NCI-H1105 treated with DMSO at 0.1 percent for 48 hours (cell line): ENCODE measurements at regions not wholly inside any gene's neighbourhood (a gene's known extent, or its start where the extent isn't known, plus 50 kb on each side); places are given as distances from the start of the nearest gene placed in this dataset.

Source experiments
- DNase-seq: peaks from one replicate; lab custom pipeline; 2025; lab: John Stamatoyannopoulos, UW

DNA sequence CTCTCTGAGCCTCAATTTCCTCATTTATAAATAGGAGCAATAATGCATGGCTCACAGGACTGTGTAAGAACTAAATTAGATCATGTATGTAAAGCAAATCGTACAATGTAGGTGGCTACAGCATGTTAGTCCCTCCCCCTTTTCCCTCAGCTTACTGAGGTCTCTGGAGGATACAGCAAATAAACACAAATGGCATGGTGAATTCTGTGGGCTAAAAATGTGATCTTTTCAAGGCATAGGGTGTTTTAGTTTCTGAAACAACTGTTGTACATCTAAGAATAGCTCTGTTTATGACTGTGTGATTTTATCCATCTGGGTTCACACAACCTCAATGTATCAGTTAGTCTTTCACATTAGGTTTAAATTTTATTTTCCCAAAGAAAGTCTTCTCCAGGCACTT lies 121.2 kb upstream of the PLEKHG7 start:
- DNase-seq = no peak

DNA sequence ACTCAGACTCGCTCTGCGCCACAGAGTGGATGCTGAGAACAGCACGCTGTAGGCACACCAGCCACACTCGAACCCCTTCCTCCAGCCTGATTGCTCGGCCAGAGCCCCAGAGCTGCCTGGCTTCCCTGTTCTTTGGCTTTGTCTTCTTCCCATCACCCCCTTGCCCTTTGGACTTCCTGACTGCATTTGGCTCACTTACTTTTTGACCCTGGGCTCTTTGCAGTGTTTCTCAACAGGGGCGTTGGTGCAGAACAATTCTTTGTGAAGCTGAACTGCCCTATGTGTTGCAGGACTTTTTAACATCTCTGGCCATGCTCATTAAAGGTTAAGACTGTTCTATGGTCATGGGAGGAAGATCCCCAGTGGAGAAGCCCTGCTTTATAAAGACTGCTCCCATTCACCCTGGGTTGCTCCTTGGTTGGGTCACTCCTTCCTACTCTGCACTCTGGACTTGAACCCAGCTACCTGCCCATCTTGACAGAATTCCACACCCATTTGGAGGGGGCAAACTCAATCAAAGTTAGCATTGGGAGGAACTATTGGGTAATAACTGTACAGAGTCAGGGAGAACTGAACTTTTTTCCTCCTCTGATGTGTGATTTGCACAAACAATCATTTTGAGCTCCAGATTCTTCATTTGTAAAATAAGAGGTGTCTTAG lies 127.7 kb upstream of the PLEKHG7 start:
- DNase-seq = no peak

DNA sequence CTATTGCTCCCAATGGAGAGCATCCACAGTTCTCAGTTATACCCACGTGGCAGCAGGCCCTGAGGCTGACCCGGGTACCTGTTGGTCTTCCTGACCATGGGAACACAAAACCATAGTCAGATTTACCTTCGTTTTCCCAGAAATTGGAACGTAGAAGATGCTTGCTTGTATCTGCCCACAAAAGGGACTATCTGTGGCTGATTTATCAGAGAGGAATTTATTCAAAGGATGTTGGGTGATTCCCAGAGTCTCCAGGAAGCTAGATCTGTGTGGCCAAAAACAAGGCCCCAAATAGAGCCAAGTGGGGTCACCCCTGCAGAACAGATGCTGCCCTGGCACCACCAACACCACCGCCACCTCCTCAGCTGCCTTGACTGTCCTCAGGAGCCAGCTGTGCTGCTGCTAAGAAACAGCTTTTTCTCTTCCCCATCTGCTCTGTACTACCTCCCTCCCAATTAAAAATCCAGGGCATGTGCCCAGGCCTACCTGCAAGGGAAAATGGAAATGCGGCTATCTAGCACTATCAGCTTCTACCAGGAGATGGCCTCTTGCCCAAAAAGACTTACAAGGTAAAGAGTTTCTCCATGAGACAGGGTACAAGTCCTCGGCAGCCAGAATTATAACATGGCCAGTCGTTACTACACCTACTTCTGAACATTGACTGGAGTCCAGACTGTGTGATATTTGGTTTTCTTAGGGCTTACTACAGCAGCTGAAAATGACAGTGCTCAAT lies 128.6 kb upstream of the PLEKHG7 start:
- DNase-seq = peak; percentile 38

DNA sequence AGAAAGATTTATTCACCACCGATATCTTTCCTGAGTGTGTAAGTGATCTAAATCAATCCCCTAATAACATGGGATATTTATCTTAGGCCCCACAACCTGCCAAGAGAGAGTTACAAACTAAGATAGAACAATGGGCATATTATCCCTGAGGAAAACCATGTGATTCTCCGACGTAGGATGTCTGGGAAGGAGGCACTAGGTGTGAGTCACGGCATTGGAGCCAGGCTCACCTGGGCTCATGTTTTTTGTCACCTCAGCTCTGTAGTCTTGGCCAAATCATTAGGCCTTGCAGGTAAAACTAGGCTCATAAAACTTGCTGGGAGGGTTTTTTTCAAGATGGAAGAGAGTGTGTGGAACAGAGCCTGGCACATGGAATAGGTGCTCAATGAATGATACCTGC lies 129.7 kb upstream of the PLEKHG7 start:
- DNase-seq = no peak

DNA sequence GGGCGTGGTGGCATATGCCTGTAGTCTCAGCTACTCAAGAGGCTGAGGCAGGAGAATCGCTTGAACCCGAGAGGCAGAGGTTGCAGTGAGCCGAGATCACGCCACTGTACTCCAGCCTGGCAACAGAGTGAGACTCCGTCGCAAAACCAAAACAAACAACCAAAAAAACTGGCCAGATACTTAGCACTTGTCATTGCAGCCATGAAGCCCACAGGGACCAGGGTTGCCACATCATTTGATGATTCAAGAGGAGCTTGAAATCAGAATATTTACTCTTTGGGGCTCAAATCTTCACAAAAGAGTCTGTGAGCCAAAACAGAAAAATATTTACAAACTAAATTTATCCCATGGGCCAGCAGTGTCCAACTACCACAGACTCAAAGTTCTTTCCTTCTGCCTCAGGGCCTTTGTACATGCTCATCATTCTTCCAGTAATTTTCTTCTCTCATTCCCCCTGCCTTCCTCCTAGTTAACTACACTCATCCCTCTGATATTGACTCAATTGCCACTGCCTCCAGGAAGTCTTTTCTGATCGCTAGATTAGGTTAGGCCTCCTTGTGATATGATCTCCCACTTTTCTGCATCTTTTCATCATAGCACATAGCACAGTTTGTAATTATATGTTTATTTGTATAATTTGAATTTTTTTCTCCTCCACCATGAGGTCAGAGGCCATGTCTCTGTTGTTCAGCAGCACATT lies 130.8 kb upstream of the PLEKHG7 start:
- no peak for DNase-seq

DNA sequence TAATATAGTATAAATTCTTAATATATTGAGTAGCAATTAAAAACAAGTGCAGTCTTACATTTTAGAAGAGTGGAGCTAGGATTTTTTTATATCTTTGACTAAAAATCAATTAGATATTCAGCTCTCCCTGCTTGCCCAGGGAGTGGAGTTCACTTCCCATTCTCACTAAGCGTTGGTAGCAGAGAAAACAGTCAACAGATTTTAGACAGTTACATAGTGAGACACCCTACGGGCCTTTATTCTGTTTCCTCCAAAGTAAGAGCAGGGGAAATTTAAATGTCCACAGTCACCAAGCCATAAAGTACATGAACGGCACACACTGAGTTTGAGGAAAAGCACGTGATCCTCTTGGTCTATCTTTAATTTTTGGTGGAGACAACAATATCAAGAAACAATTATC lies 131.6 kb upstream of the PLEKHG7 start:
- DNase-seq = no peak

DNA sequence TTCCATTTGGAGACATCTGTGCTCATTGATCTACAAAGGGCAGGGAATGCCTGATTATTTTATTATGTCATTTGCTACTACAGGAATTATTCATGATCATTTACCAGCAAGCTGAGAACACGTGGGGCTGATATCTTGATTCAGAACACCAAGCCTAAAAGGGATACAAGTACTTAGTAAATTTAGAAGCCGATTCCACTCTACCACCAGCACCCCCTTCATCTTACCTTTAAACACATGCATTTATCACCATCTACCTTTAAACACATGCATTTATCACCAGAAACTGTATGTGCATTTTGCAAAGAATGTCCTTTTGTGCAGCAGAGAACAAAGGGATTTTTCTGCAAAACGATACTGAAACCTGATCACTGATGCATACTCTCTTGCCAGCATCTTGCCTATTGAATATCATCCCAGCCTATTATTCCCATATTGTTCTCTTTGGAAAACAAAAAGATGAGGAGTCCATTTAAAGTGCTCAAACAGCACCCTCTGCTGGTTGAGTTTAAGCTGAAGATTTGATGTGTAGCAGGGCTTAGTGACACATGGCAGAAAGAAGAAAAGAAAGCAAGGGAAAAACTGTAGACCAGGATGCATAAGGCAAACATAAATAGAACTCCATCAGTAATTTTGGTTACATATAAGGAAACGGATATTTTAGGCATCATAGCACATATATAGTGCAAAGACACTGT lies 132.6 kb upstream of the PLEKHG7 start:
- DNase-seq = peak; percentile 92

DNA sequence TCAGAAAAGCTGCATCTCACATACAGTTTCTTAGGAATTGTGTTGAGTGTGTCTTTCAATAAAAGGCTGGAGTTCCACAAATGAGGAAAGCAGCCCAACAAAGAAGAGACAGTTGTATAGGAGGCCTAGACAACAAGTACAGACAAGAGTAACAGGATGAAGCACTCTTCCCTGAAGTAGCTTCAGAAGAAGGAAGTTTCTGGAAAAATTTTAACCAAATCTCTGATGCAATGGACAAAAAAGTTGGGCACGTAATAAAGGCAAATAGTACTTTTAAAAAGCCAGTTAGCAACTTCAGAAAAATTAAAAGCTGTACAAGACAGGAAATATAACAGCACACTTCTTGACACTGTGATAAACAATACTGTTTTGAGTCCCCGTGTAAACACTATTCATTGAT lies 134.1 kb upstream of the PLEKHG7 start:
- DNase-seq = no peak

DNA sequence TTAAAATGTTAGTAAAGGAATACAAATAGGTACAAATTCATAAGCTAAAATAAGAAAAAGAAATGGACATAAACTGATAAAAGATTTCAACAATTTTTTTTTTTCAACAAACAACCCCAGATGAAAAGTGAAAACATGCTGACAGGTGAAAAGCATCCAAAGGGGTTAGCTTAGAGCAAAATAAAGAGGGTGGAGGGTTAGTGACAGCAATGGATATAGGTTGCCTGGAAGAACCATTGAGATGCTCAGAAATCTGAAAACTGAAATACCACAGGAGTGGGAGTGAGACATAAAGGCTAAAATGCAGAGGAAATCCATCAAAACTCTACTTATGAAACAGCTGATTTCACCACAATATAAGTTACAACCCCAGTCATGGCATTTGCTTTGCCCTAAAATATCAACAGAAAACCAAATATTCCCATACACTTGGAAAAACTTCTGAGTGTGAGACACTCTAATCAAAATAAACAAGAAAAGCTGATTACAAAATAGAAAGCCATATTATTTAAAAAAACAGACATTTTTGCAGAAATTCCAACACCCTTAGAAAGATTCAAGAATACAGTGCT lies 136.3 kb upstream of the PLEKHG7 start:
- no peak for DNase-seq

DNA sequence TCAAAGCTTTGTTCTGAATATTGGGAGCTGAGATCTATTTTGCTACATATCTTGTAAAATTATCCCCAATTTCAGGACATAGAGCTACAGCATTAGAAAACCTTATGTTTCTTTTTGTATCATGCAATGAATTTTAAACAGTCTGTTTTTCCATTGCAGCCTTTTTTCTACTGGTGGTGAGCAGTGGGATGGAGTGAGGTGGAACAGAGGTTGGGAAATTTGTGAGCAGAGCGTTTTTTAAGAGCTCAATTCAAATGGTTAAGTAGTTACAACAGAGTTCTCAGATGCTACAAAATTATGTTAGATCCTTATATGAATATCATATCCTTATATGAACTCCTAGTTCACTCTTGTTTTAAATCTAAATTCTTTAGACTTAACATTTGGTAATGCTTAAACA lies 139.0 kb upstream of the PLEKHG7 start:
- no peak for DNase-seq

DNA sequence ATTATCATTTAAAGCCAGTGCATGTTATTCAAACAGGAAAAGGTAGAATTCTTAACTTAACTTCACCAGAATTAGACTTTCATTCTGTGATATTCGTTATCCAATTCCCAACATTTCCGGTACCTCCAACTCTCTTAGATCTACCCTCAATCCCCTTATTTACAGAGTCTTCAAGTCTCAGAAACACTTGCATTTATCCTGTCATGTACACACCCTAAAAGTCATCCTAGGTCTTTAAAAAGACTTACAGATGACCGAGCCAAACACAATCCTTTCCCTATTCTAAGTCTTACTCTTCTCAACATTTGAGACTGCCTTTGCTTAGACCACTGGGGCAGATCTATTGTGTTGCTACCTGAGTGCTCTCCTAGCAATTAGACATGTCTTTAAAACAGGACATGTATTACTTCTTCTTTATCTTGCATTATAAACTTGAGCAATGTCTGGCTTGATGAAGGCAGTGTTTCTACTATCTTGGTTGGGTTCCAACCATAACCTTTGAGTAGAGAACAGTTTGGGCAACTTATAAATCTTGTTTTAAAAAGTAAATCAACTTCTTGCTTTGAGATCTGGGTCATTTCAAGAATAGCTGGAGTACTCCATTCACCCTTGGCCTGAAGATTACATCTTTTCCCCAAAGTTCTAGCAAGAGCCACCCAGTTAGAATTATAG lies 140.6 kb upstream of the PLEKHG7 start:
- DNase-seq = no peak

DNA sequence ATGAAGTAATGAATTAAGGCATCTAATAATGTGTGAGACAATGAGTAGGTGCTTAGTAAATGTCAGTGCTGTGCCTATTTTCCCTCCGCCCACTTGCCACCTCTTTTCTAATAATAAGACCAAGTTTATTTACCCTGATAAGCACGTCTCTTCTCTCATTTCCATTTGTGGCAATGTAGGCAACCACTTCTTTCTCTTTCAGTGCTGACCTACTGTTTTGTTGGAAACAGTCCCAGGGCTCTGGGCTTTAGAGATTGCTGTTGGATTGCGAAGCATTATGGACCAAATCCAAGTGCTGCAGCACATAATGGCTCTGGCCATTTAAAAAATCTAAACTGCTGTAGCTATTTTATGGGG lies 141.3 kb upstream of the PLEKHG7 start:
- peak; percentile 75 for DNase-seq

DNA sequence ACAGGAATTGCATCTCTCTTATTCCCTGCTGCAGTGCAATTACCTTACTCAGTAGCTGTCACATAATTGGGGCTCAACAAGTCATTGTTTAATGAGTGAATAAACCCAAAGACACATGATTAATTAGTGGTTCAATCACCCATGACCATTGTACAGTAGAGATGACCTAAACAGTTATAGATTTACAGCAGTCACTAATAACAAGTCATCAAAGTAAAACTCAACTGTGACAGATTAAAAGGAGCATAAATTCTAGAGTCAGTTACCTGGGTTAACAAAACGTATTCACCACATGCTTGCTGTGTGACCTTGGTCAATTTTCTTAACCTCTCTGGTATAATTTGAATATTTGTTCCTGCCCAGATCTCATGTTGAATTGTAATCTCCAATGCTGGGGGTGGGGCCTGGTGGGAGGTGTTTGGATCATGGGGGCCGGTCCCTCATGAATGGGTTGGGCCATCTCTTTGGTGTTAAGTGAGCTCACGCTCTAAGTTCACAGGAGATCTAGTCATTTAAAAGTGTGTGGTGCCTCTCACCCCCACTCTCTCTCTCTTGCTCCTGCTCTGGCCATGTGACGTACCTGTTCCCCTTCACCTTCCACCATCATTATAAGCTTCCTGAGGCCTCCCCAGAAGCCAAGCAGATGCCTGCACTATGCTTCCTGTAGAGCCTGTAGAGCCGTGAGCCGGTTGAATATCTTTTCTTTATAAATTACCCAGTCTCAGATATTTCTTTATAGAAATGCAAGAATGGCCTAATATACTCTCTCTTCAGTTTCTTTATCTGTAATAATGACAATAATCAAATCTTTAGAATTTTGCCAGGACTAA lies 141.9 kb upstream of the PLEKHG7 start:
- DNase-seq = no peak

DNA sequence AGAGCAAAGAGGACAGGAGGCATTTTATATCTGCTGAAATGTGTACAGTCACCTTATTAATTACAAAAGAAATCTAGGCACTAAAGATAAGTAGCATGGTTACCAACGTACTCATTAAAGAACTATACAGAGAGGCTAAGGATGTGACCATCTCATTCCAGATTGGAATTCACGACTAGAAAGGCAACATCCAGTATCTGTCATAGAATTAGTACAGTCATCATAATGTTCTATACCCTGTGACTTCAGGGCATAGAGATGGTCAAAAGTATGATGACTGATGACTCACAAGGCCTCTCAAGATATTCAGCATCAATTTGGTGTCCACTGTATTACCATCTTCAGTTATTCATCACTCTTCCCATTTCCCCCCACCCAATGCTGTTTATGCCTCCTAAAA lies 144.0 kb upstream of the PLEKHG7 start:
- no peak for DNase-seq

DNA sequence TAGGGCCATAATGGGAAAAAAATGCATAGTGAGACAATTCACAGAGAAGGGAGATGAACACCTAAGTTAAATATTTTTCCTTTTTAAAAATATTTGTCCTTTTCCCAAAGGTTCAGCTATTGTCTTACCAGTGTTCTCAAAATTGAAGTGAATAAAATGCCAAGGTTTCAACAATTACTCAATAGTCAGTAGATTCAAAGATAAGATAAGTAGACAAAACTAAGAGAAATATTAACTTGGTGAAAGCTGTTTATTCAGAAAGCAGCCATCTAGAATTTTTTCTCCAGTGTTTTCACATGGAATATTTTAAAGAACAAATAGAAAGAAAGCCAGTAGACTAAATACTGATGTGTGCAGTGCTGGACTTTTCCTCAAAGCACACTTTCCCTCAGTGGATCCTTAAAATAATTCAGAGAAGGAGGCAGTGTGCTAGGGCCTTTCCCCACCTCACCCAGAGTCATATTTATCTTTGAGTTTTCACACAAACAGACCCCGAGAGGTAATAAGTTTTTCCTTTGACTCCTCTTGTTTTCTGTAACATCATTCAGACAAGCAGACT lies 144.5 kb upstream of the PLEKHG7 start:
- DNase-seq = no peak

DNA sequence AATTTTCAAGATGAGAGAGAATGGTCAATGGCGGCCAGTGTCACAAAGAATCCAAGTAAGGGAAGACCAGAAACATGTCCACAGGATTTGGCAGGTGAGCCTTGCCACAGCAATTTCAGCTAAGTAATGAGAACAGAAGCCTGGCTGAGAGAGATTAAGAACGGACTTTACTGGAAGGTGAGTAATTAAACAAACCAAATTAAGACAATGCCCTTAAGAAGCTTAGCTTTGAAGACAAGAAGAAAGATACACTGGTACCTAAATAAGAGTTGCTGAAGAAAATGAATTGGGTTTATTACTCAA lies 145.4 kb upstream of the PLEKHG7 start:
- DNase-seq = no peak

DNA sequence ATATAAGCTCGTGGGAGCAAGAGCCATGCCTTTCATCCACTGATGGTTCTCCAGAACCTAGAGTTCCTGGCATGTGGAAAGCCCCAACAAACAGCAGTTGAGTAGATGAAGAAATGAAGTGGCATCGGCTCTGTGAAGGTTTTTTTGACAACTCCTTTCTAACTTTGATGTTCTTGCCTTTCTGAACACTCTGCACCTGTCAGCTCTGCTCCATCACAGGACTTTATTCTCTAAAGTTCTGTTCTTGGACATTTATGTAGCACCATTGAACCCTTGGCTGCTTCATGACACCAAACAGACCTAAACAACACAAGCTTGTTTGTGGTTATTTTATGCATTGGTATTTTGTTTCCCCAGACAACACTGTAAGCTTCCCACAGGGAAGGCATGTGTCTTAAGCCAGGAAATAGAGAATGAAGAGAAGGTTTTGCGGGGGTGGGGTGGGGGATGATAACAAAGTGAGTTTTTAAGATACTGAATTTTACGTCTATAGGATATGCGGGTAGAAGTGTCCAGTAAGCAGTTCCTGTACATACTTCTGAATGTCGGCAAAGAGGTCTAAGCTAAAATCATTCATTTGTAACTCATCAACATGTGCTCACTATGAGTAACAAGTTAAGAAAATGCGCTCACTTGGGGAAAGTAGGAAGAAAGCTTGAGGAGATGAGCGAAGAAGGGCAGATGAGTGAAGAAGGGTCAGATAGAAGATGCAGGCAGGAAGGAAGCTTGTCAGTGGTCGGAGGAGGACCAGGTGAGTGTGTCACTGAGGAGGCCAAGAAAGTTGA lies 146.0 kb upstream of the PLEKHG7 start:
- no peak for DNase-seq

DNA sequence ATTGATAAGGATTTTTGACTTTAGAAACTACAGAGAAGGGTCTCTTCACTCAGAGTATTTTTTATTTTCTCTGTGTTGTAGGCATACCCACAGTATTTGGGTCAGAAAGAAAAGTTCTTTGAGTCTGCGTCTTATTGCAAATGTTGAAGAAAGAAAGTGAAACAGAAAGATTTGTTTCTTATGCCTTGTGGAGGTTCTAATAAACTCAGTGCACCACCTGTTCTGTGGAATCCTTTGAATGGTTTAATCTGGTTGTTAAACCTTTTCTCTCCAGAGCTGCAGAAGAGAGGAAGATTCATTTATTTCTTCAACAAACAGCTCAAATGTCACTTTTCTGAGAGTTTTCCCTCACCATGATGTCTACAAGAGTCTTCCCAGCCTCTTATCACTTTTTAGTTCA lies 146.6 kb upstream of the PLEKHG7 start:
- no peak for DNase-seq

DNA sequence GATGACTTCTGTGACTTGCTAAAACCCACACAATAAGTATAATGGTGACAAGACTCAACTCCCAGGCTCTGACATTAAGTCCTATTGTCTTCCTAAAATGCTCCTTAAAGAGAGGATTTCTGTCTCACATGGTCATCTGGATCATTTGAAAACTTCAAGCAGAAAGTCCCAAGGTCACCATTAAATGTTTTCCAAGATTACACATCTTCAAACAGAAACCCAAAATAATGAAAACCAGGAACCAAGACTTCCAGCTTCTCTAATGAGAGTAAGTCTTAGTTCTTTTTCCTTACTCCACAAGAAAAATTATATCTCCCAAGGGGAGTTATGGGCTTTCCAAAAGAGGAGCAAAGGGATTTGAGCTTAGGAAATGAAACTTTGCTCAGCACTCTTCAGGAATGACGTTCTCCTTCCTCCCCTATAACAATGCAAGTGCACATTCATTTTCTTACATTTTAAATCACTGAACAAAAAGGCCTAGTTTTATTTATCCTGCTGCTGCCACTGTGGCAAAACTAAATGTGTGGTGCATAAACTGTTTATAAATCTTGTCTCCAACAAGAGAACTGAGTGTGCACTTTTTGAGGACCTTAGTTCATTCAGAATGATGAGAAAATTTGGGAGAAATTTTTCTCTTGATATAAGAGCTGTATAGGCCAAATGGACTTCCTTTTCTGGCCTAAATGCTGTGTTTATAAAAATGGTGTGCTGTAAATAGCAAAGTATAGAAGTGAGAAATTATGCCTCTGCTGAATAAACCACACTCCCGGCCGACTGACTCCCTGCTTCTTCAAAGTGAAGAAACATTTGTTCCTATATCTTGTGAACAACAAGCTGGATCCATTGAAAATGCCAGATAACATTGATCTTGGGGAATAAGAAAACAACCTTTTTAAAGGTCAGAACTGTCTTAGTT lies 148.4 kb upstream of the PLEKHG7 start:
- no peak for DNase-seq
